Loucy (cell line): ENCODE measurements at regions not wholly inside any gene's neighbourhood (a gene's known extent, or its start where the extent isn't known, plus 50 kb on each side); places are given as distances from the start of the nearest gene placed in this dataset.

Experiments used
- H2AFZ ChIP-seq: fragments of 200-600 bp; sonication (generic); 2 replicates; pipeline ENCODE4 v1.6.0; 2016; ENCODE audit warnings: antibody characterized with exemption, mild to moderate bottlenecking, low read length, moderate library complexity
- H3F3A ChIP-seq: fragments of 200-600 bp; 2 replicates; pipeline ENCODE4 v1.6.0; 2016; ENCODE audit warnings: antibody characterized with exemption, low read depth, mild to moderate bottlenecking
- H3K27me3 ChIP-seq: fragments of 200-600 bp; sonication (generic); 2 replicates; pipeline ENCODE4 v1.6.1; 2014; ENCODE audit warnings: low read length, mild to moderate bottlenecking; ENCODE audit not compliant: insufficient read depth, poor library complexity, severe bottlenecking
- H3K36me3 ChIP-seq: fragments of 200-600 bp; sonication (generic); 2 replicates; pipeline ENCODE4 v1.6.1; 2016; ENCODE audit warnings: low read length; ENCODE audit not compliant: insufficient read depth
- H3K4me1 ChIP-seq: fragments of 200-600 bp; sonication (generic); 2 replicates; pipeline ENCODE4 v1.5.1; 2014; ENCODE audit warnings: low read length, mild to moderate bottlenecking; ENCODE audit not compliant: insufficient read depth, poor library complexity, severe bottlenecking
- H3K4me2 ChIP-seq: fragments of 200-600 bp; sonication (generic); 2 replicates; pipeline ENCODE4 v1.6.0; 2014; ENCODE audit warnings: antibody characterized with exemption, low read length, low read depth, mild to moderate bottlenecking; ENCODE audit not compliant: poor library complexity, severe bottlenecking
- H3K4me3 ChIP-seq: fragments of 200-600 bp; sonication (generic); 2 replicates; pipeline ENCODE4 v1.5.1; 2014; ENCODE audit warnings: low read length, mild to moderate bottlenecking, mixed read lengths; ENCODE audit not compliant: poor library complexity, severe bottlenecking
- H3K79me2 ChIP-seq: fragments of 200-600 bp; sonication (generic); 2 replicates; pipeline ENCODE4 v1.6.1; 2014; ENCODE audit warnings: low read length; ENCODE audit not compliant: insufficient read depth
- H3K9ac ChIP-seq: fragments of 200-600 bp; sonication (generic); 2 replicates; pipeline ENCODE4 v1.6.0; 2014; ENCODE audit warnings: mild to moderate bottlenecking, low read depth, low read length, moderate library complexity; ENCODE audit not compliant: poor library complexity, severe bottlenecking
- H3K9me2 ChIP-seq: fragments of 200-600 bp; sonication (generic); replicated peaks from 2 replicates; pipeline ENCODE4 v1.6.1; 2016; ENCODE audit warnings: low read depth, low read length, mixed read lengths
- H3K9me3 ChIP-seq: fragments of 200-600 bp; sonication (generic); 2 replicates; pipeline ENCODE4 v1.6.1; 2014; ENCODE audit warnings: mild to moderate bottlenecking, antibody characterized with exemption, low read length, low read depth; ENCODE audit not compliant: insufficient read depth
- H4K20me1 ChIP-seq: fragments of 200-600 bp; sonication (generic); 2 replicates; pipeline ENCODE4 v1.6.0; 2014; ENCODE audit warnings: antibody characterized with exemption, low read length, mild to moderate bottlenecking; ENCODE audit not compliant: insufficient read depth, poor library complexity, severe bottlenecking
- CTCF ChIP-seq: fragments of 200-600 bp; sonication (generic); conservative IDR thresholded peaks from 2 replicates; pipeline ENCODE4 v1.5.1; 2014; ENCODE audit warnings: mild to moderate bottlenecking, antibody characterized with exemption, low read length
- EZH2phosphoT487 ChIP-seq: fragments of 200-600 bp; IDR thresholded peaks from 2 replicates; pipeline ENCODE4 v1.6.1; 2018; ENCODE audit warnings: antibody characterized with exemption, mild to moderate bottlenecking, moderate library complexity, borderline replicate concordance

- Histone ChIP-seq H3K9me3 (no peaks in the 10 kb centered on the region), H3K4me2 (no peak overlapping the region), H4K20me1 (no peaks in the 10 kb centered on the region)
These were observed 240.3 kb downstream of the TPBG start for GRCh38 chr6:82603871-82604270.

DNA sequence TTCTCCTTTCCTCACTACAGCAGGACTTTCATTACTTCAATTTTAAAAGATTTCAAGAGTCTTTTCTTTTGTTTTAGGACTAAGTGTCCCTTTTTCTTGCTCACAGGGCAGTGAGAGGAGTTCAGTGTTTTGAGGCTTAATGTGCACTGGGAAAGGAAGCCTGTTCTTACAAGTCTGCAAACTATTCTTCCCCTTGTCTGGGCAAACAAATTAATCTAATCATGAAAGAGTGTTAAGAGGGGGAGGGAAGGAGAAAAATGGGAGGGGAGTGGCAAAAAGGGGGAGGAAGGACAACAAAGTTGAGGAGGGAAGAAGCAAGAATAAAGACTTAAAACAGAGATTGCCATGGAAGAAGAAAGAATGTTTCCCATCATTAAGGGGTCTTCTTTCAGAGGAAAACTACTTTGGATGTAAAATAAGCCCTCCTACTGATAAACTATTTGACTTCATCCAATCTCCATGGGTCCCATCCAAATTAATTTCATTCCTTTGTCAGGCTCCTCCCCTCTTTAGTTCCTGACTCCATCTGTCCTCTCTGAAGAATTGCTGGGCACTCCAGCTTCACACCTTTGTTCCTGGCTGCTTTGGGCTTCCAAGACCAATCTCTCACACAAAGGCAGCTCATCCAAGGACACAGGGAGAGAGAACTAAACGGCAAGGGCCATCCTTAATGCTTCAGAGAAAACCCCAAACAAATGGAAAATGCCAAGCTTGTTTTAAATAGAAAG lies 244.5 kb downstream of the TPBG start:
- Histone ChIP-seq H4K20me1 (no peaks in the 10 kb centered on the region), H3K4me2 (no peak overlapping the region), H3K36me3 (no peaks in the 10 kb centered on the region), H3K27me3 (no peaks in the 10 kb centered on the region), H3K9me2 (no peaks in the 10 kb centered on the region), H3K9ac (no peak overlapping the region), H3K4me3 (no peak overlapping the region), H3F3A (no peaks in the 10 kb centered on the region), H2AFZ (0 out of 2 replicates have a peak overlapping the region, but pooled peaks have one; percentile 27), H3K4me1 (peaks cover 17% of the 10 kb centered on the region), H3K79me2 (no peaks in the 10 kb centered on the region), H3K9me3 (no peaks in the 10 kb centered on the region)
- TF ChIP-seq CTCF (no peak), EZH2phosphoT487 (no peak)

More at GRCh38 chr6:82603871-82604270, 240.3 kb downstream of the TPBG start:
- H3K4me3 ChIP-seq: no peak overlapping the region
- no peak overlapping the region for H3K9ac ChIP-seq
- TF ChIP-seq EZH2phosphoT487: no peak
- TF ChIP-seq CTCF: no peak
- H3K4me1 ChIP-seq: no peaks in the 10 kb centered on the region
- no peaks in the 10 kb centered on the region for H3K79me2 ChIP-seq
- H3F3A ChIP-seq: no peaks in the 10 kb centered on the region
- H3K36me3 ChIP-seq: no peaks in the 10 kb centered on the region
- H3K27me3 ChIP-seq: no peaks in the 10 kb centered on the region
- H3K9me2 ChIP-seq: no peaks in the 10 kb centered on the region
- no peak overlapping the region for H2AFZ ChIP-seq

- Histone ChIP-seq H3K79me2 (no peaks in the 10 kb centered on the region), H3K27me3 (no peaks in the 10 kb centered on the region), H3K4me2 (no peak overlapping the region), H3K4me3 (no peak overlapping the region), H3F3A (no peaks in the 10 kb centered on the region), H3K4me1 (peaks cover 21% of the 10 kb centered on the region), H3K9me2 (no peaks in the 10 kb centered on the region), H3K9me3 (no peaks in the 10 kb centered on the region), H3K36me3 (no peaks in the 10 kb centered on the region), H2AFZ (no peak overlapping the region), H3K9ac (no peak overlapping the region), H4K20me1 (no peaks in the 10 kb centered on the region)
- TF ChIP-seq EZH2phosphoT487 (no peak), CTCF (no peak)
These were observed 245.2 kb downstream of the TPBG start for GRCh38 chr6:82608781-82609180.
